Fibroblast of skin of right quadriceps (primary cell): ENCODE measurements at regions not wholly inside any gene's neighbourhood (a gene's known extent, or its start where the extent isn't known, plus 50 kb on each side); places are given as distances from the start of the nearest gene placed in this dataset.
"Not testable (repeated sequence)": the region's sequence is repeated elsewhere in the genome, so short reads cannot be mapped to it uniquely, and the experiment has no call there.

Experiments used
- DNase-seq: peaks from one replicate; pipeline ENCODE4 v3.0.0-alpha.2; 2013

DNA sequence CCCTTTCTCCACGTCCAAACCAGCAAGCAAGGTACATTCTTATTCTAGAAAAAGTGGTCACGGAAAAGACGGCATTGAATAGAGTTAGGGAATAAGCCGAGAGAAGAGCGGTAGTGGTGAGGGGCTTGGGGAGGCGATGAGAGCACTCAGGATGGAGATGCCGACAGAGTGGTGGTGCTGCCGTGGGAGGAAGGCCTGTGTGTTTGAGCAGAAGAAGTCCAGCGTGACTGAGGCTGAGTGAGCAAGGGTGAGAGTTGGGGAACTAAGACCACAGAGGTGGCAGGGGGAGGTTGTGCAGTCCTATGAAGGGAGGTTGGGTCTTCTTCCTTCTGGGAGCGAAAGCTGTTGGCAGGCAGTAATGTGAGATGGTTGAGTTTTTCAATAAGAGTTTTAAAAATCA, 252.3 kb downstream of the ABCC12 start:
- no peak for DNase-seq

DNA sequence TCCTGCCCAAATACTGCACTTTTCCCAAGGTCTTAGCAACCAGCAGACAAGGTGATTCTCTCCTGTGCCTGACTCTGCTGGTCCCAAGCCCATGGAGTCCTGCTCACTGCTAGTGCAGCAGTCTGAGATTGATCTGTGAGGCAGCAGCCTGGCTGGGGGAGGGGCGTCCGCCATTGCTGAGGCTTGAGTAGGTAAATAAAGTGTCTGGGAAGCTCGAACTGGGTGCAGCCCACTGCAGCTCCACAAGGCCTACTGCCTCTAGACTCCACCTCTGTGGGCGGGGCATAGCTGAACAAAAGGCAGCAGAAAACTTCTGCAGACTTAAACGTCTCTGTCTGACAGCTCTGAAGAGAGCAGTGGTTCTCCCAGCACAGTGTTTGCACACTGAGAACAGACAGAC, 258.7 kb downstream of the ABCC12 start:
- DNase-seq: not testable (repeated sequence)

DNA sequence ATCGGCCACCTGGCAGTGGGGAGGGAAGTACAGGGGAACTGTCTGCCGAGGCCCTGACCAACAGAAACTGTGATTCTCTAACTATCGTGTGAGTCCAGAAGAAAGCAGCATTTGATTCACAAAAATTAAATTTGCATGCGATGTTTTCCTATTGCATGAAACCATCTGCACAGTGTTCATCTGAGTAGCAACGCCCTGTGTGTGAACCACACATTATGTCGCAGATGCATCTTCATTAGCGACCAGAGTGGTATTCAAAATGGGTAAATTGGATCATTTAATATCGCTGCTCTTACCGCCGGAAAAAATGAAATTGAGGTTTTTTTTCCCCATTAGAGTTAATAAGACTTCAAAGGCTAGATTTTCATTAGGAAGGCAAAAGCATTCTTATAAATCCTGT, 260.6 kb downstream of the ABCC12 start:
- no peak for DNase-seq

DNA sequence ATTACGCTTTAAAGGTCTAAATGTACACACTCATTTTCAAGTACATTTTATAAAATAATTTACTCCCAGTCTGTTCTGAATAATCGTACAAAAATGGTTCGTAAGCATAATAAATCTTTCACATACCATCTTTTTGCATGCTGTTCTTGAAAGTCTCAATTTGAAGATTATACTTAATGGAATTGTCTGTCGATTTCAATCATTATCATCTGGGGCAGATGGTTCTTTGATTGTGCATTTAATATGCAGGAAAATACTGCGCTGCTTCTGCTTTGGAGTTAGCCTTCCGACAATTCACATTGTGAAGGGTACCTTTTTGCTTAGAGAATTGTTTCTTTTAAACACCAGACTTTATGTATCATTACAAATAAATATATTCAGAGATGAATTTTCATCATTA, 262.8 kb downstream of the ABCC12 start:
- no peak for DNase-seq

DNA sequence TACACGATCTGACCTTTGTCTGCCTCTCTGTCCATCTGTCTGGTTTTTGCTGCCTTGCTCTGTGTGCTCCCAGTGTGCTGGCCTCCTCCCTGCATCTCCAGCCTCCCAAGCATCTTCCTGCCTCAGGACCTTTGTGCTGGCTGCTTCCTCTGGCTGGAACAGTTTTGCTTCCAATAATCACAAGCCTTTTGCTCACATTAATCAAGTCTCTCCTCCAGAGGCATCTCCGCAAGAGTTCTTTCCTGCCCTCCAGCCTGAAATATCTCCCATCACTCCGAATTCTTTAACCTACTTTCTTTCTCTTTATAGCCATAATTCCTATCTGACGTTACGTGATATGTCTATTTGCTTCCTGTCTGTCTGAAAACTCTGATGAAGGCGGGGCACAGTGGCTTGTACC, 267.1 kb downstream of the ABCC12 start:
- DNase-seq: no peak

DNA sequence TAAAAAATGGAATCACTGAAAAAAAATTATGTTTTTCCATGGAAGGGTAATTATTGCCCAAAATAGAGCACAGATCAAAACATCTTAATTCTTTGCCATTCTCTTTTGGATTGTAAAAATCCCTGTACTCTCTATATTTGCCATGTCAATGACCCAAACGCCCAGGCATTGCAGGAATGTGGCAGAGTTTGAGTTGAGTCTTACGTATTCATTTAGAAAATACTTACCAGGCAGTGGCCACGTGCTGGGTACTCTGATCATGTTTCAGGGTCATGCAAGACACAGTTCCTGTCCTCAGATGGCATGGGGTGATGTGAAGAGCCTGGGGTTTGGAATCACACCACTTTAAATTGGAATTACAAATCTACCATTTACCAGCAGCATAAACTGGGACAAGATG, 267.7 kb downstream of the ABCC12 start:
- DNase-seq: peak; percentile 58

DNA sequence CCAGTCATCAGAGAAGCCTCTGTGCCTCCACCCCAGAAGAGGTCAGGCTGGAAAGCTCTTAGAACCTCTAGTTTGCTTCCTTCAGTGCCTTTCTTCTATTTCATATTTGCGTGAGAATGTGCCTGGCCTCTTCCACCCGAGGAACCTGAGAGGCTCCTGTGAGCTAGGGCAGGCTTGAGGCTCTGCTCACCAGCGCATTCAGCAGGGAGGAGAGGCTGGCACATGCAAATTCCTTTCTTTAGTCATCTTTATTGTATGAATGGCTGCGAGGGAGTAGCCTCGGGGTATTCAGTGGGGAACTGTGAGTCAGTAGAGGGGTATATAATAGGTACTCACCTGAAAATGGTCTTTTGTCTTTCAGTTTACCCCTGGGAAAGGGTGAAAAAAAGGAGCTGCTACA, 268.3 kb downstream of the ABCC12 start:
- DNase-seq: peak; percentile 34

DNA sequence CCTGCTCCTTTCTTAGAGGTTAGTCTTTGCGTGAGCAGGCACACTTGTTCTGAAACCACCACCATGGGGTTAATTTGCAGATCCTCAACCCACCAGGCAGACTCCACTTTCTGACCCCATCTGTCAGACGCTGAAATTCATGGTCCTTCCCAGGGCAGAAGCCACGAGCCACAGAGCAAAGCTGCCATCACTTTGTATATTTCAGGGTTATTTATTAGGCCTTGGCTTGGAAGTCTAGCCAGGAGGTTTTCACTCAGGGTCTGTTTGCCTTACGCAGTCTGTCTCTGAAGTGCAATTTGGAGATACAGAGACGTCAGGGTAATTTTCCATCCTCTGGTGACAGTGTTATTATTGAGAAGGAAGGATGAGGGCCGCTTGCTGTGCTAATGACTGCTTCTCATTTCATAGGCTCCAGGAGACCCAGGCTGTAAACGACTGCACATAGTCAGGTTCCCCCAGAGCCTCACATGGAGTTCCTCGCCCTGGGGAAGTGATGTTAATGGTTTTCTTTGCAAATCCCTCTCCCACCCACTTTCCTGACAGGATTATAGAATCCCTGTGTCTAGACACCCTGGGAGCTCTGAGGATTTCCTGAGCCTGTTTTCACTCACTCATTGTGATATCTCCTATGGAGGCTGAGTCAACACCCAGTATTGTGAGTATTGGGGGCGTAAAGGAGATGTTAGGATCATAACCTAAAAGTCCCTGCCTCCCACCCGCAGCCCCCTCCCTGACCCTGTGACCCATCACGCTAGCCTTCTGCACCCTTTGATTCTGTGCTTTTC, 269.0 kb downstream of the ABCC12 start:
- DNase-seq: peak; percentile 28

DNA sequence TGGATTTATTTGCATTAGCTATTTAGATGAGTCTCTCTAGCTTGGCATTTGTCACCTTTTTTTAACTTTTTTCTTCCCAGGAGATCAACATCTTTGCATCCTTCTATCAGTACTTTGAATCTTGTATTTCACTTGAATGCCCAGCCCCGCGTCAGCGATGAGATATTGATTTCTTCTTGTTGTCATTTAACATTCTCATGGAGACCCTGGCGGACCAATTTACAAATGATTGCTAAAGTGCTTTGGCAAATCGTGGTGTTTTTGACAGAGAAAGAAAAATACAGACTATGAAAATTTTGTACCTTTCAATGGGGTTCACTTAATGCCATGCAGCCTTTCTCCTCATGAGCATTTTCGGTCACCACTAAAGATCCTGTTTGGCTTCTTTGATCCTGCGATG, 269.7 kb downstream of the ABCC12 start:
- no peak for DNase-seq

DNA sequence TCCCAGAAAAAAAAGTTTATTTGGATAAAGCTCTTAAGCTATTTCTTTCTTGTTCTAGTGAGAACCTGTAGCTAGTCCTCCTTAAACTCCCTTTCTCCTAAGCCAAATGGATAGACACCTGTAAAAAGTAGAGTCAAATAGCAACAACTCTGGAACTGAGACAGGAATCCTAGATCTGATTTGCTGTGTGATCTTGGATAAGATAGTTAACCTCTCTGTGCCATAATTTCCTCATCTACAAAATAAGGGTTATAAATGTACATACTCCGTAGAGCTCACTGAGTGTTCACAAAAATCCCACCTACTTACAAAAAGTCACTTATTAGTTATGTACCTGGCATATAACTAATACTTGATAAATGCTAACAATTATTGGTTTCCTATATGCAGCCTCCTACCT, 270.3 kb downstream of the ABCC12 start:
- no peak for DNase-seq

DNA sequence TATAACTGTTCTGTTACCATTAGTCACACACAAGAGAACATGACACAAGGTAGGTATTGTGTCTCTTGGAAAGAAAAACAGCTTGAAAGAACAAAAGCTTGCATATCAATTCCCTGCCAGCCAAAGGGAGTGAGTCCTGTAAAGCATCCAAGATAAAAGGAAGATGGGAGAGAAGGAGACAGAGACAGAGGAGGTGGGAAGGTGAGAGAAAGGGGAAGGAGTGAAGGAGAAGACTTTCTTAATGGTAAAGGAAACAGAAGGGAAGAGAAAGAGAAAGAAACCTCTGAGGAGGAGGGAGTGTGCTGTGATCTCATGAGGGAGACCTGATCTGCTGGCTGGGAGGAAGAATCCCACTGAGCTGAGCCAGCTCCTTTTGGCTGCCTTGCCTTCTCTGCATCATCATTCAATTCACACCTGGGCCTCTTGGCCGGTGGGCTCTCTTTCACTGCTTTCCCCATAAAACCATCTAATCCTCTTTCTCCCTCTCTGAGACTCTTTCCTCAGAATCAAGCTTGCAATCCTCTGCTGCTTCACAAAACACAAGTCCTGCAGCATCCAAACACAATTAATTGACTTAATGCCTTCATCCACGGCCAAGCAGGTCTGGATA, 271.6 kb downstream of the ABCC12 start:
- DNase-seq: no peak

DNA sequence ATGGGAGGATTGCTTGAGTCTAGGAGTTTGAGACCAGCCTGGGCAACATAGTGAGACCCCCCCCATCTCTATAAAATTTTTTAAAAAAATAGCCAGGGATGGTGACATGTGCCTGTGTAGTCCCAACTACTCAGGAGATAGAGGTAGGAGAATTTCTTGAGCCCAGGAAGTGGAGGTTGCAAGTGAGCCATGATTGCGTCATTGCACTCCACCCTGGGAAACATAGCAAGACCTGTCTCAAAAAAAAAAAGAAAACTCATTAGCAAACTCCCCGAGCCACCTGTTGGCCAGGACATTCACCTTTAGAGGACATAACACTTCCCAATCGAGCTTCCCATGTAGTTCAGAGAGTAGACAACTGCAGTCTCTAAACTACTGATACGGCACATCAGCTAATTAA, 274.2 kb downstream of the ABCC12 start:
- DNase-seq: no peak

DNA sequence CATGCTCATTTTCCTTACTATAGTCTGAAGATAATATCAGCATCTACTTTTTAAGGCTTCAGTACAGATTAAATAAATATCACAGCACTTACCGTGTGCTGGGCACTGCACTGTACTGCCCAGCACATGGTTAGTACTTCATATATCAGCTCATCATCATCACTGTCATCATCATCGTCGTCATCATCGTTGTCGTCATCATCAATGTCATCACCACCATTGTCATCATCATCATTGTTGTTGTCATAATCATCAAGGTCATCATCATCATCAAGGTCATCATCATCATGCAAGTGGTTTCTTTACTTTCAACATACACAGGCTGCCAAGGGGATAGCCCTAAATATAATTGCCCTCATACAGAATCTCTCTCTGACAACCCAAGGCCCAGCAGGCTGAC, 275.1 kb downstream of the ABCC12 start:
- DNase-seq: no peak

DNA sequence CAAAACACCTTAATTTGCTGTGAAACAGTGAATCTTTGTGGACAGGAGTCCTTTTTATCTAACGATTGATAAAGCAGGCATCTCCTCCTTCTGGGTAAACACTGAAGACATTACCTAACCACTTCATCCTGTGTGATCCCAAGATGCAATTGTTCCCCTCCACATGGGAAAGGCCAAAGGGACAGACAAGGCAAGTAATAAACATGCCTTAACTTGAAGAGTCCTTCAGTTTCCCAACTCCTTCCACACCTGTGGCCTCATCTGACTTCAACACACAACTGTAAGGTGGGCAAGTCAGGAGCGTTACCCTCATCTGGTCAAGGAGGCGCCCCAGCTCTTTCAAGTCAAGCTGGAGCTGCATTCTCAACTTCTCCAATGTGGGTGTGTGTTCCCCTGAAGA, 278.6 kb downstream of the ABCC12 start:
- DNase-seq: no peak

DNA sequence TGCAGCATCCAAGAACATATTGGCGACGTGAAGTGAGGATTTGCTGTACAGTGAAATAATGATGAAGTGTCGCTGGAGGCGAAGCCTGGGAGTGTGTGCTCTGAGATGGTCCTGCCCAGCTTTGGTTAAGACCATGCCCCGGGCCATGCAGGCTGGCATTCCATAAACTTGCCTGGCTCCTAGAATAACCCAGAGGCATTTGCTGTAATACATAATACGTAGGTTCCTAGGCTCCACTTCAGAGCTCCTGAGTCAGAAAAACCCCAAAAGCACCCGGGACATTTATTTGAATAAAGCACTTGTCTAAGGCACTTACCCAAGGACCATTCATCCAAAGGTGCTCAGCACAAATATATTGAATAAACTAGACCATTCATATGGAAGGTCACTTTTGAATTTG, 279.3 kb downstream of the ABCC12 start:
- no peak for DNase-seq

DNA sequence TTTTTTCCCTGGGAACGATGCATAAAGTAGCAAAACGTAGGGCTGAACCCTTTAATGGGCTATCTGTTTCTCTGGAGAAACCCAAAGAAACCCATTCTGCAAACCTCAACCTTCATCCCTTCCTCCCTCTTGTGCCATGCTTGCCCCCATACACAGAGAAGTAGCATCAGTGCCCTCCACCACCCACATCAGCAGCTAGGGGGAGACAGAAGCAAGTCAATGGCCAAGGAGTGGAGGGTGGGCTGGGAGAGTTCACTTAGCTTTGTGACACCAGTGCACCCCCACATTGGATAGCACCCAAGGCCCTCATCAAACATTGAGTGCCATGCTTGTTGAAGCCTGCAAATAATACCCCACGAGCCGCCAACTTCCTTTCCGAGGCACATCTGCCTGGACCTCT, 282.4 kb downstream of the ABCC12 start:
- DNase-seq: no peak

DNA sequence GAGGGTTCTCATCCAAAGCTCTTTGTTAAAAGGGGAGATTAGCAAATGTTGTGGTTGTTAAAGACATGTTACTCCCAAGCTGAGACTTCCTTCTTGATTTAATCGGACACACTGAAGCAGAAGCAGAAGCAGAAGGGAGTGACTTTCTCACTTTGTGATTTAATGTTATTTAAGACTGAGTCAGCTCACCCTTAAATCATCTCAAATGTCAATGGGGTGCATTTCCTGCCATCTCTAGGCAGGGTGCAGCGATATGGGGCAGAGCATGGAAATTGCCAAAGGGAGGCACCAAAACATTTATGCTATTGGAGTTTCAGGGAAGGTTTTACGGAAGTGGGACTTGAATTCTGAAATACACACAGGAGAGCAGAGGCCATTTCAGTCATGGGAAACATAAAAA, 283.6 kb downstream of the ABCC12 start:
- DNase-seq: no peak

DNA sequence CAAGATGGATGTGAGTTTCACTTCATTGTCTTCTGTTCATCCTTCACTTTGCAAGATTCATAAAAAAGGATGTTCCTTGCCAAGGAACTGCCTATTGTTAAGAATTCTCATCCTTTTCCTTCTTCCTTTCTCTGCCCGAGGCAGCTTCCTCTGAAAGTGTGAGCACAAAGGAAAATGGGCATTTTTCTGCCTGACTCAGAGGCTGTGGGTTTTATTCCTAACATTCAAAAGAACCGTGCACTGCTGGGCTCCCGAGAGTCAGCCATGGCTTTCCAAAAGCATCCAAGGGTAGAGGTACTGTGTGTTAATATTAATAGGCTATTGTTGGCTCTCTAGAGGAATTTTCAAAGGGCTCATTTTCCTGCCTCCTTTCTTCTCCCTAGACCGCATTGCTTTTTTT, 289.4 kb downstream of the ABCC12 start:
- DNase-seq: no peak

DNA sequence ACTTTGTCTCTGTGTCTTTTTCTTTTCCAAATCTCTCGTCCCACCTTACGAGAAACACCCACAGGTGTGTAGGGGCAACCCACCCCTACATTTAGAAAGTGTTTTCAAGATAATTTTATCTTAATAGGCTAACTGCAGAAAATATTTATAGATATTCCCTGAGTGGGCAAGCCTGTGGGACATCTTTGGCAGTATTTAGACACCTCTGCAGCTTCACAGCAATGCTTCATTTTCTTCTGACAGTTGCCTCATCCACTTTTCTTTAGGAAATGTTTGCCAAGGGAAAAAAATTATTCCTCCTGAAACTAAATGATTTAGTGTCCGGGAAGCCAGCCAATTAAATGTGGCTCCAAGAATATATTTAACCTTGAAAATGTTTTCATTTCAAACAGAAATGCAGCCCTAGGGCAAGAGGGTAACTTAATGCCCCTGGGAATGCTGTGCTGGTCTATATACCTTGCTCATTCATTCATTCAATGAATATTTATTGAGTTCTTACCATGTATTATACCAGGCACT, 290.4 kb downstream of the ABCC12 start:
- DNase-seq: no peak

DNA sequence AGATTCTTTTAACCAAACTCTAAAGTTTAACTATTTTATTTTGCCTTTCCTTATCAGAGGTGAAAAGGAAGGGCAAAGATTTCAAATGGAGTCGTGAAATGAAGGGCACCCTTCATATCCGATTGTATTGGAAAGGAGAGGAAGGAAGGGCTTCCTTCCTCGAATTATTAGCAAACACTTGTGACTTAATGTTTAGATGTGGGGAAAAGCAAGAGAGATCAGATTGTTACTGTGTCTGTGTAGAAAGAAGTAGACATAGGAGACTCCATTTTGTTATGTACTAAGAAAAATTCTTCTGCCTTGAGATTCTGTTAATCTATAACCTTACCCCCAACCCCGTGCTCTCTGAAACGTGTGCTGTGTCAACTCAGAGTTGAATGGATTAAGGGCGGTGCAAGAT, 291.5 kb downstream of the ABCC12 start:
- not testable (repeated sequence) for DNase-seq

DNA sequence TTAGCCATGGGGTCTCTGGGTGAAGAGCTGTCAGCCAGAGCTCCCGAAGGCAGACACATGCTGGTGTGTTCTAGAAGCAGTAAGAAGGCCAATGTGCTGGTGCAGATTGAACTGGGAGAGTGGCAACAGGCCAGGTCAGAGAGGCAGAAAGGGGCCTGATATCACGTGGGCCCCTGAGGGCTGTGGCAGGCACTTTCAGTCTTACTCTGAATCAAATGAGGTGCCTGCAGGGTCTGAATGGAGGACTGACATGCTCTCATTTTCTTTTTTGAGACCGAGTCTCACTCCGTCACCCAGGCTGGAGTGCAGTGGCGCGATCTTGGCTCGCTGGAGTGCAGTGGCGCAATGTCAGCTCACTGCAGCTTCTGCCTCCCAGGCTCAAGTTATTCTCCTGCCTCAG, 293.8 kb downstream of the ABCC12 start:
- no peak for DNase-seq

DNA sequence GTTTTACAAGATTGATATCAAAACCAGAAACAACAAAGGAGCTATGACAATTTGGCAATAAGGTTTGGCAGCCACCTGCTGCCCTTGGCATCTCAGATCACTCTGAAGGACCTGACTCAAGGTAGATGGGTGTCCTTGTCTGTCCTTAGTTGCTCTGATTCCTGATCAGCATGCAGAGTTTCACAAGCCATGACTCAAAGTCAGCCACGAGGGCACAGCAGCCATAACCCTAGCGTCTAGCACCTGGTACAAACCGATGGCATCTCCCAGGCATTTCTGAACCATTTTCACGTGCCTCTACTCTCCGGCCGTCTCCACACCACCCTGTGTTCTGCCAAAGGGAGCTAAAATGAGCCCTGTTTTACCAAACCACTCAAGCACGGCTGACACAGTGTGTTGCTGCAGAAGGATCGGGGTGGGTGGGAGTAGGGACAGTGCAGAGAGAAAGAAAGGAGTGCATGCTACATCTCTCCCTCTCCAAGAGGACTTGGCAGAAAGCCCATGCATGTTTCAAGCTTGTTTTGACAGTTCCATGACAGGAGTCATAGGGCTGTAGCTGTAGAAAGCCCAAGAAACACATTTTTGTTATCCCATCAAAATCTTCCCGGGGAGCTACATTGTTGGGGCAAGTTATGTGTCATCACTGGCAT, 297.3 kb downstream of the ABCC12 start:
- DNase-seq: no peak

DNA sequence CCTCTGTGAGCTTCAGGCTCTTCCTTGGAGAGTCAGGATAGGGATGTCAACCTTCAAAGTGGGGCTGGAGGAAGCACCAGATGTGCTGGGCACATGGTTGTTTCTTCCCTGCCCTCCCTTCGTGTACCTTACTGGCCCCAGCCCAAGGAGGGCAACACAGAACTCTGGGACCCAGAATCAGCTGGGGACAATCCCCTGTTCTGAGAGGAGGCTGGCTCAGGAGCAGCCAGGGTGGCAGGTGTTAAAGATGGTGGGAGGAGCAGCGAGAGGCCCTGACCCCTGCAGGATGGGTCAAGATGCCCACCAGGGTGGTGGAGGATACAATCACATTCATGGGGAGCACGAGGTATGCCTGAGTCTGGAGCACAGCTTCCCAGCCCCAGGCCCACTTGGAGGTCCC, 300.4 kb downstream of the ABCC12 start:
- no peak for DNase-seq

DNA sequence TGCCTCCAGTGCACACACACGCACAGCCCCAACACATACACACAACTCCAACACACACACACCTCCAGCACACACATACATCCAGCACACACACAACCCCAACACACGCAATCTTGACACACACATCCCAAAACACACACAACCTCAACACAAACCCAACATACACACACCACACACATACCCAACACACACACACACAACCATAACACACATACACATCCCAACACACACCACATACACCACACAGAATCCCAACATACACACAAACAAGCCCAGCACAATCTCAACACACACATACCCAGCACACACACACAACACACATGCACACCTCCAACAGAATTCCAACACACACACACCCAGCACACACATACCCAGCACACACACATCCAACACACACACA, 301.1 kb downstream of the ABCC12 start:
- DNase-seq: no peak
